ENCODE measurements at regions not wholly inside any gene's neighbourhood (a gene's known extent, or its start where the extent isn't known, plus 50 kb on each side); places are given as distances from the start of the nearest gene placed in this dataset.

DNA sequence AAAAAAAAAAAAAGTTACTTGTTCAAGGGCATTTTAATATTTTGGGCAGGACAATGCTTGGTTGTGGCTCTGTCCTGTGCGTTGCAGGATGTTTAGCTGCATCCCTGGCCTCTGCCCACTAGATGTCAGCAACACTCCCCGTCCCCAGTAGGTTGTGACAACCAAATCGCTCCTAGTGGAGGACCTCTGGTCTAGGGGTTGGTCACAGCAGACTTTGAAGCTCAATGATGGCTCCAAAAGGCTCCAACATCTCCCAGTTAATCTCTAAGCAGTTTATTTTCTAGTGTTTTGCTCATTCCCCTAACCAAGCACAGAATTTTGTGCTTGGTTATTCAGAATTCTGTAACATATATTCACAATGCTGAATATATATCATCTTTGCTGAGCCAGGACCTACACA lies 67.0 kb downstream of the CHRNA1 start:
- TF ChIP-seq, protein P1, sequence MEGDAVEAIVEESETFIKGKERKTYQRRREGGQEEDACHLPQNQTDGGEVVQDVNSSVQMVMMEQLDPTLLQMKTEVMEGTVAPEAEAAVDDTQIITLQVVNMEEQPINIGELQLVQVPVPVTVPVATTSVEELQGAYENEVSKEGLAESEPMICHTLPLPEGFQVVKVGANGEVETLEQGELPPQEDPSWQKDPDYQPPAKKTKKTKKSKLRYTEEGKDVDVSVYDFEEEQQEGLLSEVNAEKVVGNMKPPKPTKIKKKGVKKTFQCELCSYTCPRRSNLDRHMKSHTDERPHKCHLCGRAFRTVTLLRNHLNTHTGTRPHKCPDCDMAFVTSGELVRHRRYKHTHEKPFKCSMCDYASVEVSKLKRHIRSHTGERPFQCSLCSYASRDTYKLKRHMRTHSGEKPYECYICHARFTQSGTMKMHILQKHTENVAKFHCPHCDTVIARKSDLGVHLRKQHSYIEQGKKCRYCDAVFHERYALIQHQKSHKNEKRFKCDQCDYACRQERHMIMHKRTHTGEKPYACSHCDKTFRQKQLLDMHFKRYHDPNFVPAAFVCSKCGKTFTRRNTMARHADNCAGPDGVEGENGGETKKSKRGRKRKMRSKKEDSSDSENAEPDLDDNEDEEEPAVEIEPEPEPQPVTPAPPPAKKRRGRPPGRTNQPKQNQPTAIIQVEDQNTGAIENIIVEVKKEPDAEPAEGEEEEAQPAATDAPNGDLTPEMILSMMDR (IDR thresholded peaks at IDR 0.05; ENCODE audit: low read depth, low read length) = peak; percentile 94
- H3K4me3 ChIP-seq (ENCODE audit: low read depth, low read length) = no peak overlapping the region

DNA sequence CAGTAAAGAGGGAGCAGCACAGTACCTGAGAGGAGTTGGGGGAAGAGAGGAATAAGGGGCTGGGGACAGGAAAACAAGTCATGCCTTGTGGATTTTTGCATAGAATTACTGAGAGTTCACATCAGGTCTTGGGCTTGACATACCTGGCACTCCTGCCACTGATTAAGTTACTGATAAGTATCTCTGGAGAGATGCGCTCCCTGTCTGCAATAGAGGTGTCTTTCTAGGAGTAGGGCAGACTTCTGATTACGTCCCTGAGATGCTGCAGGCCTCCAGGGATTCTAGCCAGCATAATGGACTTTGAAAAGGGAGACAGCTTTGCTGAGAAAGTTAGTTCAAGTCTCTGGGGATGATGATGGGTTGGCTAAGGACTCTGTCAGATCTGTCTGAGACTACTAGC lies 69.4 kb downstream of the CHRNA1 start:
- H3K4me3 ChIP-seq (ENCODE audit: low read depth, low read length) = no peak overlapping the region
- TF ChIP-seq, protein P1 (IDR thresholded peaks at IDR 0.05; ENCODE audit: low read depth, low read length) = no peak

DNA sequence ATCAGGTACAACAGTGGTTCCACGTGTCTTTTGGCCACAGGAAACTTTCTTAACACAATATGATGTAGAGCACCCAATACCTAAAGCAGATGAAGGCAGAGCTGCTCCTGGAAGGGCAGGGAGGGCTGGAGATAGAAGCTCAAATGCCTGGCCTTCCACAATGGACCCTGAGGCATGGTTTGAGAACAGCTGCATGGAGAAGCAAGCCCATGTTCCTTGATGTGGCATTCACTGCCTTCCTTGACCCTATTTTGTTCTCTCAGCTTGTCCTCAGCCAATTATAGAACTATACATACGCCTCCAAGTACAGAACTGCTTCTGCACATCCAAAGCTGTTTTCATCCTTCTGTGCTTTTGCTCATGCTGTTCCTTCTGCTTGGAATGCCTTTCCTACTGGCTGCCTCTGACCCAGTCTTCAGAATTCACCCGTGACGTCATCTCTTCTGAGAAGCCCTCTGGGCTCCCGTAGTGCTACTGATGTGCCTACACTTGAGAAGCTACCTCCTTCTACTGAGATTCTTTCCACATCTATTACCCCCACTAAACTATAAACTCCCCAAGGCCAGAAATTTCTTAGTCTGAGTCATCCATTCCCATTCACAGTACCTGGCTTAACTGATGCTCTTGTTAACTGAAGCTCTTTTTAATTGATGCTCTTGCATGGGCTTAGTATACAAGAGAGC lies 69.9 kb downstream of the CHRNA1 start:
- TF ChIP-seq, protein P1 (IDR thresholded peaks at IDR 0.05; ENCODE audit: low read depth, low read length) = no peak
- H3K4me3 ChIP-seq (ENCODE audit: low read depth, low read length) = no peak overlapping the region

DNA sequence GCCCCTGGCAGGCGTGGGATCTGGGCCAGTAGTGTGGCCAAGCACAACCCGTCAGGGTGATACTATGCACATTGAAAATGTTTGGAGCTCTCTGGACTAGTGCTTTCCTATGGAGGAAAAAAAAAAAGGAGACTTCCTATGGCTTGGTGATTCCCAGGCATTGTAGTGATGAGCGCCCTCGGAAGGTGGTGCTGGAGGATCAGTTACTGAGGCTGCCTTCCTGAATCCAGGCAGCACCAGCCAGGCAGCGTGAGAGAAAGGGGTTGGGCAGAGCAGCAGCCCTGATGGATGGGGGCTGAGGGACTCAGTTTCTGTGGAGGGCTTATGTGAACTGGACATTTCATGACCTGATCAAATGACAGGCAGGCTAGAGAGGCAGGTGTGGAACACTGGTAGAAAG lies 70.9 kb downstream of the CHRNA1 start:
- TF ChIP-seq, protein P1 (IDR thresholded peaks at IDR 0.05; ENCODE audit: low read depth, low read length) = no peak
- no peak overlapping the region for H3K4me3 ChIP-seq (ENCODE audit: low read depth, low read length)

DNA sequence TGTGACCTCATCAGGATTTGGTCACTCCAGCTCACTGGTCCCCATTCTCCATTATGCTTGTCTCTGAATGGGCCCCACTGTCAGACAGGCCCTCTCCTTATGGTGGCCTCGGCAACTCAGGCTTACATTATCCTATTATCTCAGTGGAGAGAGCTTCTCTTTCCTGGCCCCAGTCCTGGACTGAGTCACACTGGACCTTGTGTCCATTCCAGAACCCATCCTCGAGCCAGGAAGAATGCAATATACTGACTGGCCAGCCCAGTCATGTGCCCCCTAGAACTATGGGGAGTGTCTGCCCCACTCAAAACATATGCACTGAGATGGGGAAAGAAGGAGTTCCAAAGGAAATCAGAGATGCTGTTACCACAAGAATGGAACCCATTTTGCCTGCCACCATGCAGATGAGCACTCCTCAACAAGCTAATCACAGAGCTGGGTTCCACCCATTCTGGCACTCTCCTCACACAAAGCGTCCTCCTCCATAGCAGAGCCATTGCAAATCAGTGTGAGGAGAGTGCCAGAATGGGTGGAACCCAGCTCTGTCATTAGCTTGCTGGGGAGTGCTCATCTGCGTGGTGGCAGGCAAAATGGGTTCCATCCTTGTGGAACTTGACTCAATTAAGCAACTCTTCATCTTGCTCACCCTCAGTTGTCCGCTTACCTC lies 71.9 kb downstream of the CHRNA1 start:
- H3K4me3 ChIP-seq (ENCODE audit: low read depth, low read length) = no peak overlapping the region
- TF ChIP-seq, protein P1 (IDR thresholded peaks at IDR 0.05; ENCODE audit: low read depth, low read length) = no peak

DNA sequence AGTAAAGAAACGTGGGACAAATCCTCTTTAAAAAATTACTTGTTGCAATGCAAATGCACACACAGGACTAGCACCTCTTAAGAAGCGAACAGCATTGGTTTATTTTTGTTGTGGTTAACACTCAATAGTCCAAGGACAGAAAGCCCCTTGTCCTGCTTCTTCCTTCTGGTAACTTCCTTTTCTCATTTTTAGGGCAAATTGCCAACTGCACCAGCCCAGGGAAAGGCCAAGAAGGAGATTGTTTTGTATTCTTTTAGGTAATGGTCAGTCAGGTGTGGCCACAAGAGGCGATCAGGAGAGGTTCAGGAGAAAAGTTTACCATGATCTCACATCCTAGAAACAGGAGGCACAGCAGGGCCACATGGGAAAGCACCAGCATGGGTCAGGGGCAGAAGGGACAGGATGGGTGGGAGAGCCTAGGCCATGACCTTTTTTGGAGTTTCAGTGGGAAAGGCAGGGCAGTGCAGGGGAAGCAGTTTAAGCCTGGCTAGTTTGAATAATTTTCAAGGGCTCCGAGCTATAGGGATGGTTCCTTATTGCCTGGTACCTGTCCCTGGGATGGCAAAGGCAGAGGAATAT lies 73.0 kb downstream of the CHRNA1 start:
- H3K4me3 ChIP-seq (ENCODE audit: low read depth, low read length) = no peak overlapping the region
- TF ChIP-seq, protein P1 (IDR thresholded peaks at IDR 0.05; ENCODE audit: low read depth, low read length) = no peak

DNA sequence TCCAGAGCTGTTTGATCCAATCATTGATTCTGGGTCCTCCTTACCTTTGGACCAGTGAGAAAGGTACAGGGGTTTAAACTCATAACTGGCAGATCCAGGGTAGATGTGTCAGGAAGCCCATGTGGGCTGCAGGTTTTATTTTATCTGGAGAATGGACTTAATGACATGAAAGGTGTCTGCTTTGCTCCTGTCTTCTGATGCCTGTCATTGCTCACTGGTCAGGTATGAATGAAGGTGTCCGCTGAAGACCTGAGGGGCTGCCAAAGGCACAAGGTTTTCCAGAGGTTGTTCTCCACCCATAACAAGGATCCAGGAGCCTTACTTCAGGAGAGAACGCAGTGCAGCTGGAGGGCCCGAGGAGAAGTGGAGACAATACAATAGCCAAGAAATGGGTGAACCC lies 74.2 kb downstream of the CHRNA1 start:
- H3K4me3 ChIP-seq (ENCODE audit: low read depth, low read length) = no peak overlapping the region
- TF ChIP-seq, protein P1 (IDR thresholded peaks at IDR 0.05; ENCODE audit: low read depth, low read length) = no peak
